ENCODE measurements at regions not wholly inside any gene's neighbourhood (a gene's known extent, or its start where the extent isn't known, plus 50 kb on each side); places are given as distances from the start of the nearest gene placed in this dataset.
"Not testable (repeated sequence)": the region's sequence is repeated elsewhere in the genome, so short reads cannot be mapped to it uniquely, and the experiment has no call there.

DNA sequence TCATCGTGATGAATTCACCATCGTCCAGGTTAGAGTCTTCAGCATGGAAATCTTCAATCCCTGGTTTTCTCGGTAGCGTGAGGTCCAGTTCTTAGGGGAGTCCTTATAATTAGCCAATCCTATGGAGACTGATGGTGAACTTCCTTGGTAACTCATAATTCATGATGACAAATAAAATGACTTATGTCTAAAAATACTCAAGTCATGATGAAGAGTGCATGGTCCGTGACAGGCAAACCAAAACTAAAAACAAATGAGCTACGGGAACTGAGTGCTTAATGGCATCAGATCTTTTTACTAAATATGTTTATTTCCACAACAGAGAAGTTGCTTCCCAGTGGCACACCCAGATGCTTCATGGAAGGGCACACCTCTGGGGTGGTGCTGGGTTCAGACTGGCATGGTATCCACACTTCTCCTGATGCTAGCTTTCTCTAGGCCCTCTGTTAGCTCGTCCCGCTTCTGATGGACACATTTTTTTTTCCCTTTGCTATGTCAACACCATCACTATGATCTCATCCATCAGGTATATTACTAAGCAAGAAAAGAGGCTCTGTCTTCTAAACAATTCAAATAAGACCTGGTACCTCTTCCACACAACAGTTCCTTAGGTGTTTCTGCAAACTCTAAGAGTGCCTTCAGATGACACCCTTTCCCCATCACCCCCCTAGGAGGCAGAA, 92.8 kb upstream of the NEDD4L start:
- Histone ChIP-seq H3K4me3 (ENCODE audit: low read depth in 2 of 2, low read length in 1 of 2) (no peak overlapping the region), H3K36me3 (replicated peaks in 1 of 2; ENCODE audit: control insufficient read depth in 1 of 2, insufficient read depth in 2 of 2, low read length in 1 of 2) (no peaks in the 10 kb centered on the region), H2AFZ (ENCODE audit: low read depth) (no peak overlapping the region), H3K4me1 (ENCODE audit: control insufficient read depth in 1 of 2, insufficient read depth in 2 of 2, low read depth in 1 of 2, low read length in 1 of 2) (no peaks in the 10 kb centered on the region), H4K20me1 (ENCODE audit: insufficient read depth) (no peaks in the 10 kb centered on the region), H3K27ac (ENCODE audit: low read depth in 2 of 2, low read length in 1 of 2) (no peak overlapping the region), H3F3A (replicated peaks; ENCODE audit: insufficient read depth) (no peaks in the 10 kb centered on the region), H3K27me3 (ENCODE audit: insufficient read depth) (no peaks in the 10 kb centered on the region), H3K9me2 (no peaks in the 10 kb centered on the region), H3K4me2 (no peak overlapping the region), H3K9ac (no peak overlapping the region), H3K9me3 (no peaks in the 10 kb centered on the region), H3K79me2 (ENCODE audit: insufficient read depth) (no peaks in the 10 kb centered on the region)
- WGBS (ENCODE audit: low lambda C conversion rate) = 75% methylated on average over 8 of the region's 8 CpGs
- no peak for DNase-seq
- CTCF ChIA-PET = interaction anchor here (0.6 to 1.8 kb wide), 6 partner anchors 8 to 370 kb away, joined by 3 to 7 read pairs (median 3); no protein-coding TSS in a partner anchor
- TF ChIP-seq YY1 (IDR thresholded peaks at IDR 0.05; ENCODE audit: low read depth) (no peak), FOXM1 (IDR thresholded peaks at IDR 0.05; ENCODE audit: low read depth) (no peak)
- POLR2A ChIA-PET = no interaction called here

DNA sequence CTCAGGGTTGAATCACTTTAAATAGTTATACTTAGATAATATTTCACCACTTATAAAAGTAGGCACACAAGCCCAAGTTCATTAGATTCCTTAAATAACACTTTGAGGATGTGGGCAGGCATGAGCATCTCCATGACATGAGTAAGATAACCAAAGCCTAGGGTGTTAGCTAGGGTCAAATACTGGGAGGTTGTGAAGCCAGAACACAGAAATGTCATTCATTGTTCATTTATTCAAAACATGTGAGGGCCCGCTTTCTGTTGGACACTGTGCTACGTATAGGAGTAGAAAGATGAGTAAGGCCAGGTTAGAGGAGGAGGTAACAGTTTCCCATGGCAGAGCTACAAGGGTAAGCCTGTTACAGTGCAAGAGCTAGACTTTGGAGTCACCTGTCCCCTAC, 93.5 kb upstream of the NEDD4L start:
- 100% methylated on average over 2 of the region's 2 CpGs for WGBS (ENCODE audit: low lambda C conversion rate)
- H3K9ac ChIP-seq = no peak overlapping the region
- H3K27me3 ChIP-seq (ENCODE audit: insufficient read depth) = no peaks in the 10 kb centered on the region
- POLR2A ChIA-PET = no interaction called here
- H3K4me3 ChIP-seq (ENCODE audit: low read depth in 2 of 2, low read length in 1 of 2) = no peak overlapping the region
- no peak overlapping the region for H3K4me2 ChIP-seq
- H3K9me3 ChIP-seq = no peaks in the 10 kb centered on the region
- CTCF ChIA-PET = interaction anchor here (1.0 to 1.8 kb wide), 2 partner anchors 9 to 171 kb away, joined by 3 to 7 read pairs; no protein-coding TSS in a partner anchor
- H3K36me3 ChIP-seq (replicated peaks in 1 of 2; ENCODE audit: control insufficient read depth in 1 of 2, insufficient read depth in 2 of 2, low read length in 1 of 2) = no peaks in the 10 kb centered on the region
- no peaks in the 10 kb centered on the region for H3K4me1 ChIP-seq (ENCODE audit: control insufficient read depth in 1 of 2, insufficient read depth in 2 of 2, low read depth in 1 of 2, low read length in 1 of 2)
- DNase-seq = no peak
- TF ChIP-seq RAD21 (IDR thresholded peaks at IDR 0.05; ENCODE audit: low read length) (no peak), GATA2 (CRISPR knock-in tag; IDR thresholded peaks at IDR 0.05) (no peak), TCF12 (IDR thresholded peaks at IDR 0.05) (no peak), SIN3A (IDR thresholded peaks at IDR 0.05; ENCODE audit: borderline replicate concordance, low read depth, low read length) (no peak), EZH2phosphoT487 (IDR thresholded peaks at IDR 0.05; ENCODE audit: borderline replicate concordance, low read depth) (no peak), CHD2 (IDR thresholded peaks at IDR 0.05; ENCODE audit: low read length, partially characterized antibody) (no peak), NRF1 (IDR thresholded peaks at IDR 0.05; ENCODE audit: low read depth, low read length) (no peak), TEAD4 (IDR thresholded peaks at IDR 0.05; ENCODE audit: borderline replicate concordance, insufficient read depth) (no peak), FOXM1 (IDR thresholded peaks at IDR 0.05; ENCODE audit: low read depth) (no peak), TAF1 (IDR thresholded peaks at IDR 0.05; ENCODE audit: borderline replicate concordance, low read depth, low read length) (no peak), MEF2A (IDR thresholded peaks at IDR 0.05; ENCODE audit: borderline replicate concordance, low read depth) (no peak), YY1 (IDR thresholded peaks at IDR 0.05; ENCODE audit: low read depth) (no peak), RFX5 (IDR thresholded peaks at IDR 0.05; ENCODE audit: low read length) (no peak), FOXJ3 (CRISPR knock-in tag; IDR thresholded peaks at IDR 0.05) (no peak)
- TF ChIP-seq, protein P1, sequence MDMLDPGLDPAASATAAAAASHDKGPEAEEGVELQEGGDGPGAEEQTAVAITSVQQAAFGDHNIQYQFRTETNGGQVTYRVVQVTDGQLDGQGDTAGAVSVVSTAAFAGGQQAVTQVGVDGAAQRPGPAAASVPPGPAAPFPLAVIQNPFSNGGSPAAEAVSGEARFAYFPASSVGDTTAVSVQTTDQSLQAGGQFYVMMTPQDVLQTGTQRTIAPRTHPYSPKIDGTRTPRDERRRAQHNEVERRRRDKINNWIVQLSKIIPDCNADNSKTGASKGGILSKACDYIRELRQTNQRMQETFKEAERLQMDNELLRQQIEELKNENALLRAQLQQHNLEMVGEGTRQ (IDR thresholded peaks at IDR 0.05; ENCODE audit: borderline replicate concordance, low read depth, low read length) = no peak
- TF ChIP-seq, protein P2, sequence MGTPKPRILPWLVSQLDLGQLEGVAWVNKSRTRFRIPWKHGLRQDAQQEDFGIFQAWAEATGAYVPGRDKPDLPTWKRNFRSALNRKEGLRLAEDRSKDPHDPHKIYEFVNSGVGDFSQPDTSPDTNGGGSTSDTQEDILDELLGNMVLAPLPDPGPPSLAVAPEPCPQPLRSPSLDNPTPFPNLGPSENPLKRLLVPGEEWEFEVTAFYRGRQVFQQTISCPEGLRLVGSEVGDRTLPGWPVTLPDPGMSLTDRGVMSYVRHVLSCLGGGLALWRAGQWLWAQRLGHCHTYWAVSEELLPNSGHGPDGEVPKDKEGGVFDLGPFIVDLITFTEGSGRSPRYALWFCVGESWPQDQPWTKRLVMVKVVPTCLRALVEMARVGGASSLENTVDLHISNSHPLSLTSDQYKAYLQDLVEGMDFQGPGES (IDR thresholded peaks at IDR 0.05; ENCODE audit: low read depth, low read length) = no peak
- TF ChIP-seq, protein P3, sequence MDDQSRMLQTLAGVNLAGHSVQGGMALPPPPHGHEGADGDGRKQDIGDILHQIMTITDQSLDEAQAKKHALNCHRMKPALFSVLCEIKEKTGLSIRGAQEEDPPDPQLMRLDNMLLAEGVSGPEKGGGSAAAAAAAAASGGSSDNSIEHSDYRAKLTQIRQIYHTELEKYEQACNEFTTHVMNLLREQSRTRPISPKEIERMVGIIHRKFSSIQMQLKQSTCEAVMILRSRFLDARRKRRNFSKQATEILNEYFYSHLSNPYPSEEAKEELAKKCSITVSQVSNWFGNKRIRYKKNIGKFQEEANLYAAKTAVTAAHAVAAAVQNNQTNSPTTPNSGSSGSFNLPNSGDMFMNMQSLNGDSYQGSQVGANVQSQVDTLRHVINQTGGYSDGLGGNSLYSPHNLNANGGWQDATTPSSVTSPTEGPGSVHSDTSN (IDR thresholded peaks at IDR 0.05) = no peak
- no peaks in the 10 kb centered on the region for H3F3A ChIP-seq (replicated peaks; ENCODE audit: insufficient read depth)
- no peaks in the 10 kb centered on the region for H3K79me2 ChIP-seq (ENCODE audit: insufficient read depth)
- no peak overlapping the region for H2AFZ ChIP-seq (ENCODE audit: low read depth)
- H3K27ac ChIP-seq (ENCODE audit: low read depth in 2 of 2, low read length in 1 of 2) = no peak overlapping the region
- H3K9me2 ChIP-seq = no peaks in the 10 kb centered on the region
- H4K20me1 ChIP-seq (ENCODE audit: insufficient read depth) = no peaks in the 10 kb centered on the region

DNA sequence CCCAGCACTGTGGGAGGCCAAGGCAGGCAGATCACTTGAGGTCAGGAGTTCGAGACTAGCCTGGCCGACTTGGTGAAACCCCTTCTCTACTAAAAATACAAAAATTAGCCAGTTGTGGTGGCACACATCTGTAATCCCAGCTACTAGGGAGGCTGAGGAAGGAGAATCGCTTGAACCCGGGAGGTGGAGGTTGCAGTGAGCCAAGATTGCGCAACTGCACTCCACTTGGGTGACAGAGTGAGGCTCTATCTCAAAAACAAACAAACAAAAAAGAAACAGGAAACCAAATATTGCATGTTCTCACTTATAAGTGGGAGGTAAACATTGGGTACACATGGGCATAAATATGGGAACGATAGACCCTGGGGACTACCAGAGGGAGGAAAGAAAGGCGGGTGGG, 94.7 kb upstream of the NEDD4L start:
- H3K9me2 ChIP-seq; H3K4me3 ChIP-seq (ENCODE audit: low read depth in 2 of 2, low read length in 1 of 2); H3K79me2 ChIP-seq (ENCODE audit: insufficient read depth); H3F3A ChIP-seq (replicated peaks; ENCODE audit: insufficient read depth); H3K27ac ChIP-seq (ENCODE audit: low read depth in 2 of 2, low read length in 1 of 2); H3K4me1 ChIP-seq (ENCODE audit: control insufficient read depth in 1 of 2, insufficient read depth in 2 of 2, low read depth in 1 of 2, low read length in 1 of 2); H3K9ac ChIP-seq; H3K4me2 ChIP-seq; H4K20me1 ChIP-seq (ENCODE audit: insufficient read depth); POLR2A ChIA-PET; H2AFZ ChIP-seq (ENCODE audit: low read depth); H3K27me3 ChIP-seq (ENCODE audit: insufficient read depth); H3K9me3 ChIP-seq; DNase-seq; H3K36me3 ChIP-seq (replicated peaks in 1 of 2; ENCODE audit: control insufficient read depth in 1 of 2, insufficient read depth in 2 of 2, low read length in 1 of 2): not testable (repeated sequence)
- WGBS (ENCODE audit: low lambda C conversion rate) = 90% methylated on average over 7 of the region's 7 CpGs
- CTCF ChIA-PET = interaction anchor here (1.8 kb wide), 1 partner anchor 10 kb away, joined by 7 read pairs; no protein-coding TSS in a partner anchor
